Neutrophil (primary cell): ENCODE measurements at regions not wholly inside any gene's neighbourhood (a gene's known extent, or its start where the extent isn't known, plus 50 kb on each side); places are given as distances from the start of the nearest gene placed in this dataset.

ENCODE experiments used
- H3K27ac ChIP-seq: fragments of 200-600 bp; sonication (generic); 2 replicates; pipeline ENCODE4 v1.5.1; 2016; ENCODE audit warnings: mild to moderate bottlenecking, moderate library complexity
- H3K27me3 ChIP-seq: fragments of 200-600 bp; sonication (generic); 2 replicates; pipeline ENCODE4 v1.6.0; 2016; ENCODE audit warnings: mild to moderate bottlenecking
- H3K36me3 ChIP-seq: fragments of 200-600 bp; sonication (generic); 2 replicates; pipeline ENCODE4 v1.5.1; 2017
- H3K4me1 ChIP-seq, 2 experiments: fragments of 200-600 bp in 1 of 2; sonication (generic) in 1 of 2; 1 replicate in 1 of 2; 2 replicates in 1 of 2; pipeline versions ENCODE4 v1.5.1 to v1.6.1; 2013 to 2016; ENCODE audit warnings: low read depth in 1 of 2, low read length in 1 of 2, mild to moderate bottlenecking in 1 of 2, moderate library complexity in 1 of 2; ENCODE audit not compliant: control insufficient read depth in 1 of 2, insufficient read depth in 1 of 2
- H3K4me3 ChIP-seq, 2 experiments: fragments of 200-600 bp in 1 of 2; sonication (generic) in 1 of 2; 1 replicate in 1 of 2; 2 replicates in 1 of 2; pipeline ENCODE4 v1.5.1; 2013 to 2016; ENCODE audit warnings: low read depth in 1 of 2, low read length in 1 of 2, mild to moderate bottlenecking in 1 of 2, moderate library complexity in 1 of 2
- H3K9me3 ChIP-seq: fragments of 200-600 bp; sonication (generic); 2 replicates; pipeline ENCODE4 v1.5.1; 2016
- TF ChIP-seq, protein P1 (sequence below): fragments of 200-600 bp; sonication (generic); IDR thresholded peaks from 2 replicates; pipeline ENCODE4 v1.5.1; 2016; ENCODE audit warnings: antibody characterized with exemption

DNA sequence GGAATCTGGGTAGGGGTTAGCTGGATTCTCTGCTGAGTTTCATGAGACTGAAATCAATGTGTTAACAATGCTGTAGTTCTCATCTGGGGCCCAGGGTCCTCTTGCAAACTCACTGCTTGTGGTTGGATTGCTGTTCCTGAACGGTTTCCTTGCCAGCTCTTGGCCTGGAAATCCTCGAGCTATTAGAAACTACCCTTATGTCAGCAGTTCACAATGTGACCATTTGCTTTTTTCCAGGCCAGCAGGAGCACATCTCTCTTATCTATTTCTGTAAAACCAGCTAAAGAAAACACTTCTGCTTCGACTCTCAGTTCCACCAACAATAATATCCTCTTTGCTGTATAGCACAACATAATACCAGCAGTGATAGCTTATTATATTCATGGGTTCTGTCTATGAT, 140.1 kb upstream of the TRAM1L1 start:
- H3K36me3 ChIP-seq: no peaks in the 10 kb centered on the region
- H3K27ac ChIP-seq: no peak overlapping the region
- H3K9me3 ChIP-seq: no peaks in the 10 kb centered on the region
- H3K4me1 ChIP-seq: no peaks in the 10 kb centered on the region
- no peak overlapping the region for H3K4me3 ChIP-seq
- TF ChIP-seq, protein P1, sequence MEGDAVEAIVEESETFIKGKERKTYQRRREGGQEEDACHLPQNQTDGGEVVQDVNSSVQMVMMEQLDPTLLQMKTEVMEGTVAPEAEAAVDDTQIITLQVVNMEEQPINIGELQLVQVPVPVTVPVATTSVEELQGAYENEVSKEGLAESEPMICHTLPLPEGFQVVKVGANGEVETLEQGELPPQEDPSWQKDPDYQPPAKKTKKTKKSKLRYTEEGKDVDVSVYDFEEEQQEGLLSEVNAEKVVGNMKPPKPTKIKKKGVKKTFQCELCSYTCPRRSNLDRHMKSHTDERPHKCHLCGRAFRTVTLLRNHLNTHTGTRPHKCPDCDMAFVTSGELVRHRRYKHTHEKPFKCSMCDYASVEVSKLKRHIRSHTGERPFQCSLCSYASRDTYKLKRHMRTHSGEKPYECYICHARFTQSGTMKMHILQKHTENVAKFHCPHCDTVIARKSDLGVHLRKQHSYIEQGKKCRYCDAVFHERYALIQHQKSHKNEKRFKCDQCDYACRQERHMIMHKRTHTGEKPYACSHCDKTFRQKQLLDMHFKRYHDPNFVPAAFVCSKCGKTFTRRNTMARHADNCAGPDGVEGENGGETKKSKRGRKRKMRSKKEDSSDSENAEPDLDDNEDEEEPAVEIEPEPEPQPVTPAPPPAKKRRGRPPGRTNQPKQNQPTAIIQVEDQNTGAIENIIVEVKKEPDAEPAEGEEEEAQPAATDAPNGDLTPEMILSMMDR: no peak
- H3K27me3 ChIP-seq: no peaks in the 10 kb centered on the region

DNA sequence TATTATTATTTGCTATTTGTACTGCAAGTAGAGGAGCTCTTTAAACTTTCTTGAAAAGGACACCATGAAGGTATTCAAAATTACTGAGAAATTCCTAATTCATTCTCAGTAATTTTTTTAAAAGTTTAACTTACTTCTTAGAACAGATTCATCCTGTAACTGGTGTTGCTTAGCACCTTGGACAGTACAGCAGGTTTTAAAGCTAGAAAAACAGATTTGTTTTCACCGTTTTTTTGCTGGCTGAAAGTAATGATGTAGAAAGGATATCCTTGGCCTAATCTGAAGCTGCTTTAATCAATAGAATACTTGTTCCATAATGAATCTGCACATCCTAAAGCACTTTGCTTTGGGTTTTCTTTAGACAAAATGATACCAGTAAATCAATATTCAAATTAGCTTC, 142.5 kb upstream of the TRAM1L1 start:
- H3K27ac ChIP-seq: no peak overlapping the region
- H3K36me3 ChIP-seq: no peaks in the 10 kb centered on the region
- TF ChIP-seq, protein P1: no peak
- no peaks in the 10 kb centered on the region for H3K4me1 ChIP-seq
- H3K4me3 ChIP-seq: no peak overlapping the region
- no peaks in the 10 kb centered on the region for H3K9me3 ChIP-seq
- H3K27me3 ChIP-seq: no peaks in the 10 kb centered on the region

DNA sequence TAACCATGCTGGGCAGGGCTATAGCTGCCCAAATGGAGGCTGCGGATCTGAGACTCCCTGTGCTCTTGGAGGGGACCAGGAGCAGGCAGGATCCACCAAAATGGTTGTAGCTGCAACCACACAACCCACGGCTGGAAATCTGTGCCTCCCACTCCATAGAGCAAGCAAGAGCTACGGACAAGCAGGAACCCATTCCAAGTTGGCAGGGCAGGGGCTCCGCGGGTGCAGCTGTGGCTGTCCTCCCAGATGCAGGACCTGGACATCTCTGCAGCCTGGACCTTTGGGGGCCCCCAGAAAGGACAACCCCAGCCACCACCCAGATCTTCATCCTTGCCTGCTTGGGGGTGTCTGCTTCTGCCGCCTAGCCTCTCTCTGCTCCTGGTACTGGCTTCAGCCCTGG, 154.1 kb upstream of the TRAM1L1 start:
- no peaks in the 10 kb centered on the region for H3K9me3 ChIP-seq
- H3K36me3 ChIP-seq: no peaks in the 10 kb centered on the region
- no peak overlapping the region for H3K4me3 ChIP-seq
- H3K4me1 ChIP-seq: no peaks in the 10 kb centered on the region
- no peaks in the 10 kb centered on the region for H3K27me3 ChIP-seq
- H3K27ac ChIP-seq: no peak overlapping the region
- TF ChIP-seq, protein P1: no peak

DNA sequence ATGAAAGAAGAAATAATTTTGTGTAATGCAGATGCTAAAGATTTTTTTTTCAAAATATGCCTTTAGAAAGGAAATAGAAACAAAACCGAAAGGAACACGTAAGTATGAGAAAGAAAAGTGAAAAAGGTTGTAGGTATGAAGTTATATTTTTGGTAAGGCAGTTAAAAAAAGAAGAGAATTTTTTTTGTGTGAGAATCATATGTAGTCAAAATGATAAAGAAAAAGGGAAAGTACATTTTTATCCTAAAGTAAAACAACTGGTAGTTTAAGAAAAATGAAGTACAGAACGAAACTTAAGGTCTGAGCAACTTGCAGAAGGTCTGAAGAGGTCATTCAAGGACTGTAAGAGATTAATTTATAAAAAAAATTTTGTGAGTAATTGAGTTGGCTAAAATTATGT, 164.0 kb upstream of the TRAM1L1 start:
- no peak overlapping the region for H3K27ac ChIP-seq
- H3K4me3 ChIP-seq: no peak overlapping the region
- no peaks in the 10 kb centered on the region for H3K4me1 ChIP-seq
- H3K27me3 ChIP-seq: no peaks in the 10 kb centered on the region
- H3K9me3 ChIP-seq: no peaks in the 10 kb centered on the region
- no peaks in the 10 kb centered on the region for H3K36me3 ChIP-seq
- TF ChIP-seq, protein P1: no peak

DNA sequence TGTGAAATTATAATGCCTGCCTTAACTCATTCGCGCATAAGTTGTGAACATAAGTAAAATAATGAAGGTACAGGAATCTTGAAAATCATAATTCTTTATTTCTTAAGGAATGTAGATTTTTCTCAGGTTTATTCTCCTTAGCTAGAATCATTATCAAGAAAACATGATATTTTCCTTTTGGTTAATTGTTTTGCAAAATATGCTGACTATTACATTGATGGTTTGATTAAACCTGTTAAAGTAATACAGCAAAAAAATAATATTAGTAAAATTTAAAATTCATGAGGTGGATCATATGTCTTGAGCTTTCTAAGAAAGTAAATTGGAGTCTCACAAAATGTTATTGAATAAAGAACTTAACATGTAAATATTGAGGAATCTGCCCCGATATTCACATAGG, 178.7 kb upstream of the TRAM1L1 start:
- H3K27ac ChIP-seq: no peak overlapping the region
- H3K4me1 ChIP-seq: no peaks in the 10 kb centered on the region
- H3K9me3 ChIP-seq: no peaks in the 10 kb centered on the region
- TF ChIP-seq, protein P1: no peak
- H3K27me3 ChIP-seq: no peaks in the 10 kb centered on the region
- no peaks in the 10 kb centered on the region for H3K36me3 ChIP-seq
- H3K4me3 ChIP-seq: no peak overlapping the region

DNA sequence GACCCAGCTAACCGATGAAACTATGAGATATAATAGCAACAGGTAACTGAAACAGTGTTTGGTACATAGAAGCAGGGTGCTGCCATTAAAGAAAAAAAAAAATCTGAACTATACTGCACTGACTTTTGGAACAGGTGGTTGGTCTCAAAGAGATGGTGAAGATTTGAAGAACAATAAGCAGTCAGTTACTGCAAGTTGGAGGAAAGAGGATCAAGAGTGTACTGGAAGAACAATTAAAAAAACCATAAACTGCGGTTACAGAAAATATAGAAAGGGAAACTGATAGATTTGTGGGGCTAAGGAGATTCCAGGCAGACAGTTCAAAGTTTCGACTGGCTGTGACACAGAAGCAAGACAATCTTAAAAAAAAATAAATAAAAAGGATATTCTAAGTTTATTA, 181.9 kb upstream of the TRAM1L1 start:
- H3K4me1 ChIP-seq: no peaks in the 10 kb centered on the region
- no peaks in the 10 kb centered on the region for H3K9me3 ChIP-seq
- H3K27ac ChIP-seq: no peak overlapping the region
- no peak overlapping the region for H3K4me3 ChIP-seq
- no peaks in the 10 kb centered on the region for H3K36me3 ChIP-seq
- TF ChIP-seq, protein P1: no peak
- H3K27me3 ChIP-seq: no peaks in the 10 kb centered on the region
